ENCODE measurements at regions not wholly inside any gene's neighbourhood (a gene's known extent, or its start where the extent isn't known, plus 50 kb on each side); places are given as distances from the start of the nearest gene placed in this dataset.

GRCh38 chr5:89899559-89899958, 510.0 kb downstream of the CETN3 start (continued):
- TF ChIP-seq CHD7 (IDR thresholded peaks at IDR 0.05; ENCODE audit: insufficient replicate concordance, low read length) = no peak
- no peak for TF ChIP-seq BACH1 (IDR thresholded peaks at IDR 0.05; ENCODE audit: low read length)
- TF ChIP-seq SP1 (IDR thresholded peaks at IDR 0.05; ENCODE audit: low read depth, low read length) = no peak
- TF ChIP-seq TEAD4 (IDR thresholded peaks at IDR 0.05; ENCODE audit: low read depth, low read length) = no peak
- TF ChIP-seq ATF3 (IDR thresholded peaks at IDR 0.05; ENCODE audit: insufficient read depth, low read depth, low read length) = no peak
- no peak for TF ChIP-seq NRF1 (IDR thresholded peaks at IDR 0.05; ENCODE audit: low read depth, low read length)
- TF ChIP-seq RBBP5 (IDR thresholded peaks at IDR 0.05; ENCODE audit: borderline replicate concordance, low read depth, low read length) = no peak
